ENCODE measurements at regions not wholly inside any gene's neighbourhood (a gene's known extent, or its start where the extent isn't known, plus 50 kb on each side); places are given as distances from the start of the nearest gene placed in this dataset.

GRCh38 chr1:116261227-116261626, 111.8 kb upstream of the ATP1A1 start:
- TF ChIP-seq CTCF (optimal IDR thresholded peaks at IDR 0.05 in 1 of 3, IDR thresholded peaks at IDR 0.05 in 1 of 3, conservative IDR thresholded peaks at IDR 0.05 in 1 of 3; ENCODE audit: extremely low read depth in 1 of 3, insufficient read depth in 2 of 3, low read length in 3 of 3) (no peak), EZH2 (IDR thresholded peaks at IDR 0.05; ENCODE audit: low read length) (no peak)
